ENCODE measurements at regions not wholly inside any gene's neighbourhood (a gene's known extent, or its start where the extent isn't known, plus 50 kb on each side); places are given as distances from the start of the nearest gene placed in this dataset.

GRCh38 chr5:24272741-24273140 is 372.0 kb downstream of the CDH10 start:
- no peak for DNase-seq

GRCh38 chr5:24280215-24280614 is 364.6 kb downstream of the CDH10 start:
- DNase-seq: no peak

GRCh38 chr5:24281818-24282217 is 363.0 kb downstream of the CDH10 start:
- no peak for DNase-seq

GRCh38 chr5:24289582-24290335 is 355.0 kb downstream of the CDH10 start:
- DNase-seq: no peak

GRCh38 chr5:24290536-24290935 is 354.2 kb downstream of the CDH10 start:
- no peak for DNase-seq

- DNase-seq: no peak
Observed at GRCh38 chr5:24291916-24292315, 352.9 kb downstream of the CDH10 start.

- no peak for DNase-seq
Observed at GRCh38 chr5:24294333-24294732, 350.4 kb downstream of the CDH10 start.

GRCh38 chr5:24314106-24314505 is 330.7 kb downstream of the CDH10 start:
- DNase-seq: no peak

- DNase-seq: no peak
Observed at GRCh38 chr5:24320643-24321042, 324.1 kb downstream of the CDH10 start.

- DNase-seq: no peak
Observed at GRCh38 chr5:24325306-24325832, 319.4 kb downstream of the CDH10 start.

- no peak for DNase-seq
Observed at GRCh38 chr5:24331531-24331930, 313.2 kb downstream of the CDH10 start.

- no peak for DNase-seq
Observed at GRCh38 chr5:24347158-24347557, 297.6 kb downstream of the CDH10 start.

GRCh38 chr5:24351285-24351684 is 293.5 kb downstream of the CDH10 start:
- DNase-seq: no peak

- no peak for DNase-seq
Observed at GRCh38 chr5:24353016-24353415, 291.8 kb downstream of the CDH10 start.

GRCh38 chr5:24353611-24354010 is 291.2 kb downstream of the CDH10 start:
- no peak for DNase-seq

GRCh38 chr5:24363789-24364481 is 280.8 kb downstream of the CDH10 start:
- DNase-seq: no peak

- no peak for DNase-seq
Observed at GRCh38 chr5:24364711-24365110, 280.1 kb downstream of the CDH10 start.

- no peak for DNase-seq
Observed at GRCh38 chr5:24365406-24365805, 279.4 kb downstream of the CDH10 start.

- no peak for DNase-seq
Observed at GRCh38 chr5:24367216-24367615, 277.6 kb downstream of the CDH10 start.

- no peak for DNase-seq
Observed at GRCh38 chr5:24368115-24368514, 276.7 kb downstream of the CDH10 start.

GRCh38 chr5:24376210-24376609 is 268.6 kb downstream of the CDH10 start:
- DNase-seq: no peak

GRCh38 chr5:24376616-24377015 is 268.2 kb downstream of the CDH10 start:
- no peak for DNase-seq

GRCh38 chr5:24381861-24382489 is 262.8 kb downstream of the CDH10 start:
- no peak for DNase-seq

- DNase-seq: no peak
Observed at GRCh38 chr5:24385070-24385469, 259.7 kb downstream of the CDH10 start.
